Activated B cell treated with CpG ODN at 0.5 μM for 24 hours (primary cell): ENCODE measurements at regions not wholly inside any gene's neighbourhood (a gene's known extent, or its start where the extent isn't known, plus 50 kb on each side); places are given as distances from the start of the nearest gene placed in this dataset.

Source experiments
- ATAC-seq: fragments of 200-7000 bp; cut with Tn5 transposase; one replicate; pipeline ENCODE4 v1.10.0; 2021; ENCODE audit warnings: low read depth, mild to moderate bottlenecking, moderate library complexity
- CTCF ChIA-PET: fragments of 350-600 bp; sonication (Branson Sonifier 250); formaldehyde crosslinking; loops from one replicate; lab custom pipeline; 2021; ENCODE audit warnings: antibody characterized with exemption; lab: Charles Lee
- POLR2A ChIA-PET: fragments of 350-600 bp; sonication (Branson Sonifier 250); formaldehyde crosslinking; loops from one replicate; lab custom pipeline; 2021; ENCODE audit warnings: antibody characterized with exemption; lab: Charles Lee
- DNase-seq: peaks from one replicate; pipeline ENCODE4 v3.0.0; 2022
- H3K27ac Mint-ChIP-seq: one replicate; pipeline ENCODE4 v1.8.0; 2020; ENCODE audit warnings: mixed read lengths
- H3K27me3 Mint-ChIP-seq: one replicate; pipeline ENCODE4 v1.8.0; 2021; ENCODE audit warnings: mixed read lengths
- H3K36me3 Mint-ChIP-seq: one replicate; pipeline ENCODE4 v1.8.0; 2021; ENCODE audit warnings: low read depth, mixed read lengths
- H3K4me1 Mint-ChIP-seq: one replicate; pipeline ENCODE4 v1.8.0; 2021; ENCODE audit warnings: mixed read lengths
- H3K4me3 Mint-ChIP-seq: one replicate; pipeline ENCODE4 v1.8.0; 2020; ENCODE audit warnings: mild to moderate bottlenecking, mixed read lengths
- H3K9me3 Mint-ChIP-seq: one replicate; pipeline ENCODE4 v1.8.0; 2020; ENCODE audit warnings: mixed read lengths
- intact Hi-C: fragments of 100-400 bp; cut with micrococcal nuclease; formaldehyde crosslinking; loops from one replicate; pipeline ENCODE4 v1.15.1; 2024
- TF ChIP-seq, protein P1 (sequence below): fragments of 200-600 bp; IDR thresholded peaks from one replicate; pipeline ENCODE4 v1.8.0; 2022; ENCODE audit warnings: antibody characterized with exemption, mild to moderate bottlenecking

DNA sequence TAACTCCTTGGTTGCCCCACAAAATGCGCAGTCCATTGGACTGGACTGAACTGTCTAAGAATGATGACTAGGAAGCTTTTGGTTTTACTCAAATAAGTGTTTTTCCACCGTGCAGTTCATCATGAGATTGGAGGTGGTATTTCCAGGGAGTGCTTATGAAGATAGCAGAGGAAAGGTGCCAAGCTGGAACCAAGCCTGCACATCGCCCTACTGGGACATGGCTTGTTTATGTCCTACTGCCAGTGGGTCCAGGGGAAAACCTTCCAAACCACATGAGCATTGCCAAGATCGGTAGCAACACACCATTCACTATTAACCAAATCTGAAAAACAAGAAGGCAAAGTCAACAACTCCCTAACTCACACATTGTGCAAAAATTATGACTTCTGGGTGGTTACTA lies 54.7 kb upstream of the DSCAM start:
- TF ChIP-seq, protein P1, sequence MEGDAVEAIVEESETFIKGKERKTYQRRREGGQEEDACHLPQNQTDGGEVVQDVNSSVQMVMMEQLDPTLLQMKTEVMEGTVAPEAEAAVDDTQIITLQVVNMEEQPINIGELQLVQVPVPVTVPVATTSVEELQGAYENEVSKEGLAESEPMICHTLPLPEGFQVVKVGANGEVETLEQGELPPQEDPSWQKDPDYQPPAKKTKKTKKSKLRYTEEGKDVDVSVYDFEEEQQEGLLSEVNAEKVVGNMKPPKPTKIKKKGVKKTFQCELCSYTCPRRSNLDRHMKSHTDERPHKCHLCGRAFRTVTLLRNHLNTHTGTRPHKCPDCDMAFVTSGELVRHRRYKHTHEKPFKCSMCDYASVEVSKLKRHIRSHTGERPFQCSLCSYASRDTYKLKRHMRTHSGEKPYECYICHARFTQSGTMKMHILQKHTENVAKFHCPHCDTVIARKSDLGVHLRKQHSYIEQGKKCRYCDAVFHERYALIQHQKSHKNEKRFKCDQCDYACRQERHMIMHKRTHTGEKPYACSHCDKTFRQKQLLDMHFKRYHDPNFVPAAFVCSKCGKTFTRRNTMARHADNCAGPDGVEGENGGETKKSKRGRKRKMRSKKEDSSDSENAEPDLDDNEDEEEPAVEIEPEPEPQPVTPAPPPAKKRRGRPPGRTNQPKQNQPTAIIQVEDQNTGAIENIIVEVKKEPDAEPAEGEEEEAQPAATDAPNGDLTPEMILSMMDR = no peak
- H3K4me3 Mint-ChIP-seq = no peak overlapping the region
- ChIA-PET POLR2A (no interaction called here), CTCF (no interaction called here)
- no peaks in the 10 kb centered on the region for H3K4me1 Mint-ChIP-seq
- no peak for ATAC-seq
- DNase-seq = no peak
- no peaks in the 10 kb centered on the region for H3K27me3 Mint-ChIP-seq
- H3K27ac Mint-ChIP-seq = no peak overlapping the region
- peaks cover 12% of the 10 kb centered on the region for H3K9me3 Mint-ChIP-seq
- no peaks in the 10 kb centered on the region for H3K36me3 Mint-ChIP-seq
- intact Hi-C loops = no loop called here

DNA sequence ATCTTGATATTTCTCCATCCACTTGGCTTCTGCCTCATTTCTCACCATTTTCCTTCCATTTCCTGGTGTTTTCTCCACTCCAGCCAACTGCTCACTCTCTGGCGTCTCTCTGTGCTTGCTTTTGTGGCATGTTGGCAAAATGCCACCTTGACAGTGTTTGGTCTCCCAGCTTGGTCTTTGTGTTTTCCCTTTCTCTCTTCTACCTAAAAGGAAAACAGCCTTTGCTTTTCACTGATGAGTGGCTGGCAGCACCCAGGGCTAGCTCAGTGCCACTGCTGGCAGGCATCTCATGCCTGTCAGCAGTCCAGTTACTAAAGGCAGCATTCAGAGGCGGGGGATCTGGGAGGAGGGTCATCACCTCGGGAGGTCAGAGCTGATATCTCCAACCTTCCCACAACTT lies 55.3 kb upstream of the DSCAM start:
- DNase-seq (no peak), ATAC-seq (no peak)
- H3K4me1 Mint-ChIP-seq = no peaks in the 10 kb centered on the region
- POLR2A ChIA-PET = no interaction called here
- peaks cover 8% of the 10 kb centered on the region for H3K9me3 Mint-ChIP-seq
- CTCF ChIA-PET = no interaction called here
- no peak overlapping the region for H3K4me3 Mint-ChIP-seq
- TF ChIP-seq, protein P1 = no peak
- H3K27ac Mint-ChIP-seq = no peak overlapping the region
- no peaks in the 10 kb centered on the region for H3K36me3 Mint-ChIP-seq
- no peaks in the 10 kb centered on the region for H3K27me3 Mint-ChIP-seq
- intact Hi-C loops = no loop called here

DNA sequence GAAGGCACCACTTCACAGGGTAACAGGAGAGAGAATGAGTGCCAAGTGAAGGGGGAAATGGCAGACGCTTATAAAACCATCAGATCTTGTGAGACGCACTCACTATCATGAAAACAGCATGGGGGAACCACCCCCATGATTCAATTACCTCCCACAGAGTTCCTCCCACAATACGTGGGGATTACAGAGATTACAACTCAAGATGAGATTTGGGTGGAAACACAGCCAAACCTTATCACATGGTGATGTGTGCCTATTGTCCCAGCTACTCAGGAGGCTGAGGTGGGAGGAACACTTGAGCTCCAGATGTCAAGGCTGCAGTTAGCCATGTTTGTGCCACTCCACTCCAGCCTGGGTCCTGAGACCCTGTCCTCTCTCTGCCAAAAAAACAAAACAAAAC lies 56.0 kb upstream of the DSCAM start:
- H3K9me3 Mint-ChIP-seq = peaks cover 6% of the 10 kb centered on the region
- ATAC-seq (no peak), DNase-seq (no peak)
- H3K4me3 Mint-ChIP-seq = no peak overlapping the region
- no peaks in the 10 kb centered on the region for H3K36me3 Mint-ChIP-seq
- H3K27me3 Mint-ChIP-seq = no peaks in the 10 kb centered on the region
- TF ChIP-seq, protein P1 = no peak
- H3K27ac Mint-ChIP-seq = no peak overlapping the region
- ChIA-PET POLR2A (no interaction called here), CTCF (no interaction called here)
- no peaks in the 10 kb centered on the region for H3K4me1 Mint-ChIP-seq
- intact Hi-C loops = no loop called here

DNA sequence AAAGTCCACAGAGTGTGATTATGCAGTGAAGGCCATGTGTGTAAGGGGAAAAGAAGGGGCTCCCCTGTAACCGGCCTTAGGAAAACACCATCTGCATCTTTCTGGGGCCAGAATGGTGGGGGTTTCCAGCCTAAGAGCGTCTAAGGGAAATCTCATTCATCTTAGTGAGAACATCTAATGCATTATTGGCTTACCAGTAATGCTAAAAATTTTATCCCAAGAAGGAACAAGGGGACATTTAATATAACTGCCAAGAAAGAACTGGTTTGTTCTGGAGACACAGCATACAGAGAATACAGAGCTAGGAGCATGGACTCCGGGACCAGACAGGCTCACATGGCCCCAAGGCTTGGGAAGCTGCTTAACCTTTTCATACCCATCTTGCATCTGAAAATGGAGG lies 58.3 kb upstream of the DSCAM start:
- intact Hi-C loops = no loop called here
- ATAC-seq (no peak), DNase-seq (no peak)
- Mint-ChIP-seq H3K9me3 (no peaks in the 10 kb centered on the region), H3K4me3 (no peak overlapping the region), H3K27ac (no peak overlapping the region), H3K4me1 (no peaks in the 10 kb centered on the region), H3K27me3 (no peaks in the 10 kb centered on the region), H3K36me3 (no peaks in the 10 kb centered on the region)
- TF ChIP-seq, protein P1 = no peak
- ChIA-PET POLR2A (no interaction called here), CTCF (no interaction called here)

DNA sequence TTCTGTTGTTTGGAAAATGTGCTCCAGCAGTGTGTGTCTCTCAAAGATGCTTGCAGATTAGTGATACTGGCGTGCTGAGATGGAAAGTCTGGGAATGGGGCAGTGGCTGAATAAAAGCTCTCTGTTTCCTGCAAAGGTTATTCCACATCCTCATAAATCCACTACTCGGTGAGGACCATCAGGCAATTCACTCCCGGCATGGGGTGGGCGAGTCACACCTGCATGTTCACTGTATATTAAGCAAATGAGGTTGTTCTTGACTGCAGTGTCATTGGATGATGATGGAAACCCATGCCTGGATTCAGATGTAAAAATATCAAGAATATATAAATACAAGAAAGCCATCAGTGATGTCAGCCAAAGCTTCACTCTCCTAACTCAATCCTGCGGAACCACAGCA lies 65.4 kb upstream of the DSCAM start:
- H3K27me3 Mint-ChIP-seq = no peaks in the 10 kb centered on the region
- no peaks in the 10 kb centered on the region for H3K4me1 Mint-ChIP-seq
- no peaks in the 10 kb centered on the region for H3K36me3 Mint-ChIP-seq
- POLR2A ChIA-PET = no interaction called here
- ATAC-seq (no peak), DNase-seq (no peak)
- no peak overlapping the region for H3K4me3 Mint-ChIP-seq
- TF ChIP-seq, protein P1 = no peak
- no peak overlapping the region for H3K27ac Mint-ChIP-seq
- CTCF ChIA-PET = no interaction called here
- intact Hi-C loops = no loop called here
- H3K9me3 Mint-ChIP-seq = no peaks in the 10 kb centered on the region
